ENCODE measurements at regions not wholly inside any gene's neighbourhood (a gene's known extent, or its start where the extent isn't known, plus 50 kb on each side); places are given as distances from the start of the nearest gene placed in this dataset.

DNA sequence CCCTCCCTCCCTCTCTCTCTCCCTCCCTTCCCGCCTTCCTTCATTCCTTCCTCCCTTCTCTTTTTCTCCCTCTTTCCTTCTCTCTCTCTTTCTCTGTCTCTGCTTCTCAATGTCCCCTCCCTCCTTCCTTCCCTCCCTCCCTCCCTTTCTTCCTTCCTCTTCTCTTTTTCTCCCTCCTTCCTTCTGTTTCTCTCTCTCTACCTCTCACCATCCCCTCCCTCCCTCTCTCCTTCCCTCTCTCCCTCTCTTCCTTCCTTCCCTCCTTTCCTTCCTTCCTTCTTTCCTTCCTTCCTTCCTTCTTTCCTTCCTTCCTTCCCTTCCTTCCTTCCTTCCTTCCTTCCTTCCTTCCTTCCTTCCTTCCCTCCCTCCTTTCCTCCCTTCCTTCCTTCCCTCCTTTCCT lies 504.6 kb downstream of the EPHA3 start:
- no peak for ATAC-seq
- Mint-ChIP-seq H3K4me3 (no peak overlapping the region), H3K4me1 (peaks cover 6% of the 10 kb centered on the region; the same call in 1 of the 2 replicates), H3K27ac (no peak overlapping the region), H3K27me3 (ENCODE audit: low read depth) (no peaks in the 10 kb centered on the region), H3K36me3 (no peaks in the 10 kb centered on the region), H3K9me3 (peaks cover 7% of the 10 kb centered on the region; the same call in 1 of the 2 replicates)
- ChIA-PET CTCF (no interaction called here), POLR2A (no interaction called here)
- TF ChIP-seq FOXK1 (CRISPR knock-in tag; IDR thresholded peaks at IDR 0.05) (no peak), ZNF263 (CRISPR knock-in tag; IDR thresholded peaks at IDR 0.05; ENCODE audit: low read depth) (no peak), HMGA2 (CRISPR knock-in tag; IDR thresholded peaks at IDR 0.05) (no peak), GTF2I (CRISPR knock-in tag; conservative IDR thresholded peaks at IDR 0.05) (no peak), ETV6 (CRISPR knock-in tag; IDR thresholded peaks at IDR 0.05) (no peak), FOXP1 (CRISPR knock-in tag; IDR thresholded peaks at IDR 0.05; ENCODE audit: borderline replicate concordance) (no peak), NFE2L1 (CRISPR knock-in tag; IDR thresholded peaks at IDR 0.05) (no peak), CREB1 (CRISPR knock-in tag; IDR thresholded peaks at IDR 0.05) (no peak), ZNF396 (CRISPR knock-in tag; IDR thresholded peaks at IDR 0.05; ENCODE audit: borderline replicate concordance) (no peak), RELA (CRISPR knock-in tag; IDR thresholded peaks at IDR 0.05; ENCODE audit: borderline replicate concordance) (no peak), RORB (CRISPR knock-in tag; IDR thresholded peaks at IDR 0.05) (no peak)
- TF ChIP-seq, protein P1, sequence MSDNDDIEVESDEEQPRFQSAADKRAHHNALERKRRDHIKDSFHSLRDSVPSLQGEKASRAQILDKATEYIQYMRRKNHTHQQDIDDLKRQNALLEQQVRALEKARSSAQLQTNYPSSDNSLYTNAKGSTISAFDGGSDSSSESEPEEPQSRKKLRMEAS (CRISPR knock-in tag; IDR thresholded peaks at IDR 0.05) = no peak
- TF ChIP-seq, protein P2, sequence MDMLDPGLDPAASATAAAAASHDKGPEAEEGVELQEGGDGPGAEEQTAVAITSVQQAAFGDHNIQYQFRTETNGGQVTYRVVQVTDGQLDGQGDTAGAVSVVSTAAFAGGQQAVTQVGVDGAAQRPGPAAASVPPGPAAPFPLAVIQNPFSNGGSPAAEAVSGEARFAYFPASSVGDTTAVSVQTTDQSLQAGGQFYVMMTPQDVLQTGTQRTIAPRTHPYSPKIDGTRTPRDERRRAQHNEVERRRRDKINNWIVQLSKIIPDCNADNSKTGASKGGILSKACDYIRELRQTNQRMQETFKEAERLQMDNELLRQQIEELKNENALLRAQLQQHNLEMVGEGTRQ (CRISPR knock-in tag; IDR thresholded peaks at IDR 0.05) = no peak
- TF ChIP-seq, protein P3, sequence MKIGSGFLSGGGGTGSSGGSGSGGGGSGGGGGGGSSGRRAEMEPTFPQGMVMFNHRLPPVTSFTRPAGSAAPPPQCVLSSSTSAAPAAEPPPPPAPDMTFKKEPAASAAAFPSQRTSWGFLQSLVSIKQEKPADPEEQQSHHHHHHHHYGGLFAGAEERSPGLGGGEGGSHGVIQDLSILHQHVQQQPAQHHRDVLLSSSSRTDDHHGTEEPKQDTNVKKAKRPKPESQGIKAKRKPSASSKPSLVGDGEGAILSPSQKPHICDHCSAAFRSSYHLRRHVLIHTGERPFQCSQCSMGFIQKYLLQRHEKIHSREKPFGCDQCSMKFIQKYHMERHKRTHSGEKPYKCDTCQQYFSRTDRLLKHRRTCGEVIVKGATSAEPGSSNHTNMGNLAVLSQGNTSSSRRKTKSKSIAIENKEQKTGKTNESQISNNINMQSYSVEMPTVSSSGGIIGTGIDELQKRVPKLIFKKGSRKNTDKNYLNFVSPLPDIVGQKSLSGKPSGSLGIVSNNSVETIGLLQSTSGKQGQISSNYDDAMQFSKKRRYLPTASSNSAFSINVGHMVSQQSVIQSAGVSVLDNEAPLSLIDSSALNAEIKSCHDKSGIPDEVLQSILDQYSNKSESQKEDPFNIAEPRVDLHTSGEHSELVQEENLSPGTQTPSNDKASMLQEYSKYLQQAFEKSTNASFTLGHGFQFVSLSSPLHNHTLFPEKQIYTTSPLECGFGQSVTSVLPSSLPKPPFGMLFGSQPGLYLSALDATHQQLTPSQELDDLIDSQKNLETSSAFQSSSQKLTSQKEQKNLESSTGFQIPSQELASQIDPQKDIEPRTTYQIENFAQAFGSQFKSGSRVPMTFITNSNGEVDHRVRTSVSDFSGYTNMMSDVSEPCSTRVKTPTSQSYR (CRISPR knock-in tag; IDR thresholded peaks at IDR 0.05) = no peak
- TF ChIP-seq, protein P4, sequence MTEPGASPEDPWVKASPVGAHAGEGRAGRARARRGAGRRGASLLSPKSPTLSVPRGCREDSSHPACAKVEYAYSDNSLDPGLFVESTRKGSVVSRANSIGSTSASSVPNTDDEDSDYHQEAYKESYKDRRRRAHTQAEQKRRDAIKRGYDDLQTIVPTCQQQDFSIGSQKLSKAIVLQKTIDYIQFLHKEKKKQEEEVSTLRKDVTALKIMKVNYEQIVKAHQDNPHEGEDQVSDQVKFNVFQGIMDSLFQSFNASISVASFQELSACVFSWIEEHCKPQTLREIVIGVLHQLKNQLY (CRISPR knock-in tag; IDR thresholded peaks at IDR 0.05) = no peak
- TF ChIP-seq, protein P5, sequence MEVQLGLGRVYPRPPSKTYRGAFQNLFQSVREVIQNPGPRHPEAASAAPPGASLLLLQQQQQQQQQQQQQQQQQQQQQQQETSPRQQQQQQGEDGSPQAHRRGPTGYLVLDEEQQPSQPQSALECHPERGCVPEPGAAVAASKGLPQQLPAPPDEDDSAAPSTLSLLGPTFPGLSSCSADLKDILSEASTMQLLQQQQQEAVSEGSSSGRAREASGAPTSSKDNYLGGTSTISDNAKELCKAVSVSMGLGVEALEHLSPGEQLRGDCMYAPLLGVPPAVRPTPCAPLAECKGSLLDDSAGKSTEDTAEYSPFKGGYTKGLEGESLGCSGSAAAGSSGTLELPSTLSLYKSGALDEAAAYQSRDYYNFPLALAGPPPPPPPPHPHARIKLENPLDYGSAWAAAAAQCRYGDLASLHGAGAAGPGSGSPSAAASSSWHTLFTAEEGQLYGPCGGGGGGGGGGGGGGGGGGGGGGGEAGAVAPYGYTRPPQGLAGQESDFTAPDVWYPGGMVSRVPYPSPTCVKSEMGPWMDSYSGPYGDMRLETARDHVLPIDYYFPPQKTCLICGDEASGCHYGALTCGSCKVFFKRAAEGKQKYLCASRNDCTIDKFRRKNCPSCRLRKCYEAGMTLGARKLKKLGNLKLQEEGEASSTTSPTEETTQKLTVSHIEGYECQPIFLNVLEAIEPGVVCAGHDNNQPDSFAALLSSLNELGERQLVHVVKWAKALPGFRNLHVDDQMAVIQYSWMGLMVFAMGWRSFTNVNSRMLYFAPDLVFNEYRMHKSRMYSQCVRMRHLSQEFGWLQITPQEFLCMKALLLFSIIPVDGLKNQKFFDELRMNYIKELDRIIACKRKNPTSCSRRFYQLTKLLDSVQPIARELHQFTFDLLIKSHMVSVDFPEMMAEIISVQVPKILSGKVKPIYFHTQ (CRISPR knock-in tag; IDR thresholded peaks at IDR 0.05) = no peak
- TF ChIP-seq, protein P6, sequence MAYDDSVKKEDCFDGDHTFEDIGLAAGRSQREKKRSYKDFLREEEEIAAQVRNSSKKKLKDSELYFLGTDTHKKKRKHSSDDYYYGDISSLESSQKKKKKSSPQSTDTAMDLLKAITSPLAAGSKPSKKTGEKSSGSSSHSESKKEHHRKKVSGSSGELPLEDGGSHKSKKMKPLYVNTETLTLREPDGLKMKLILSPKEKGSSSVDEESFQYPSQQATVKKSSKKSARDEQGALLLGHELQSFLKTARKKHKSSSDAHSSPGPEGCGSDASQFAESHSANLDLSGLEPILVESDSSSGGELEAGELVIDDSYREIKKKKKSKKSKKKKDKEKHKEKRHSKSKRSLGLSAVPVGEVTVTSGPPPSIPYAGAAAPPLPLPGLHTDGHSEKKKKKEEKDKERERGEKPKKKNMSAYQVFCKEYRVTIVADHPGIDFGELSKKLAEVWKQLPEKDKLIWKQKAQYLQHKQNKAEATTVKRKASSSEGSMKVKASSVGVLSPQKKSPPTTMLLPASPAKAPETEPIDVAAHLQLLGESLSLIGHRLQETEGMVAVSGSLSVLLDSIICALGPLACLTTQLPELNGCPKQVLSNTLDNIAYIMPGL (CRISPR knock-in tag; IDR thresholded peaks at IDR 0.05) = no peak
- TF ChIP-seq, protein P7, sequence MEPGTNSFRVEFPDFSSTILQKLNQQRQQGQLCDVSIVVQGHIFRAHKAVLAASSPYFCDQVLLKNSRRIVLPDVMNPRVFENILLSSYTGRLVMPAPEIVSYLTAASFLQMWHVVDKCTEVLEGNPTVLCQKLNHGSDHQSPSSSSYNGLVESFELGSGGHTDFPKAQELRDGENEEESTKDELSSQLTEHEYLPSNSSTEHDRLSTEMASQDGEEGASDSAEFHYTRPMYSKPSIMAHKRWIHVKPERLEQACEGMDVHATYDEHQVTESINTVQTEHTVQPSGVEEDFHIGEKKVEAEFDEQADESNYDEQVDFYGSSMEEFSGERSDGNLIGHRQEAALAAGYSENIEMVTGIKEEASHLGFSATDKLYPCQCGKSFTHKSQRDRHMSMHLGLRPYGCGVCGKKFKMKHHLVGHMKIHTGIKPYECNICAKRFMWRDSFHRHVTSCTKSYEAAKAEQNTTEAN (CRISPR knock-in tag; IDR thresholded peaks at IDR 0.05) = no peak
- DNase-seq (ENCODE audit: low spot score) = no peak

All from WTC11 (cell line).